Activated CD4-positive, alpha-beta T cell treated with anti-CD3 and anti-CD28 coated beads, Interleukin-2, amount 10 ng/mL, durations not matched to agents 24 days and 14 days (primary cell): ENCODE measurements at regions not wholly inside any gene's neighbourhood (a gene's known extent, or its start where the extent isn't known, plus 50 kb on each side); places are given as distances from the start of the nearest gene placed in this dataset.
A peak's percentile ranks its signal among the peaks of the same experiment; 100 is the strongest.
"Not testable (repeated sequence)": the region's sequence is repeated elsewhere in the genome, so short reads cannot be mapped to it uniquely, and the experiment has no call there.

Experiments used
- DNase-seq: peaks from one replicate; pipeline ENCODE4 v3.0.0; 2022
- H3K27ac Mint-ChIP-seq: one replicate; pipeline ENCODE4 v1.8.0; 2022; ENCODE audit warnings: mild to moderate bottlenecking, mixed read lengths
- H3K27me3 Mint-ChIP-seq: one replicate; pipeline ENCODE4 v1.8.0; 2022; ENCODE audit warnings: mixed read lengths
- H3K36me3 Mint-ChIP-seq: one replicate; pipeline ENCODE4 v1.8.0; 2022; ENCODE audit warnings: low read depth, mild to moderate bottlenecking, mixed read lengths
- H3K4me1 Mint-ChIP-seq: one replicate; pipeline ENCODE4 v1.8.0; 2021; ENCODE audit warnings: mixed read lengths
- H3K4me3 Mint-ChIP-seq: one replicate; pipeline ENCODE4 v1.8.0; 2022; ENCODE audit warnings: mild to moderate bottlenecking, moderate library complexity, mixed read lengths
- H3K9me3 Mint-ChIP-seq: one replicate; pipeline ENCODE4 v1.8.0; 2021; ENCODE audit warnings: mixed read lengths
- intact Hi-C: fragments of 100-400 bp; cut with micrococcal nuclease; formaldehyde crosslinking; loops from one replicate; pipeline ENCODE4 v1.15.1; 2023

- Mint-ChIP-seq H3K27ac (no peak overlapping the region), H3K36me3 (no peaks in the 10 kb centered on the region), H3K4me1 (no peaks in the 10 kb centered on the region), H3K4me3 (no peak overlapping the region), H3K9me3 (no peaks in the 10 kb centered on the region), H3K27me3 (no peaks in the 10 kb centered on the region)
- intact Hi-C loops, result no loop called here
- no peak for DNase-seq
These were observed 778.4 kb upstream of the AADAT start for GRCh38 chr4:170868170-170868569.

DNA sequence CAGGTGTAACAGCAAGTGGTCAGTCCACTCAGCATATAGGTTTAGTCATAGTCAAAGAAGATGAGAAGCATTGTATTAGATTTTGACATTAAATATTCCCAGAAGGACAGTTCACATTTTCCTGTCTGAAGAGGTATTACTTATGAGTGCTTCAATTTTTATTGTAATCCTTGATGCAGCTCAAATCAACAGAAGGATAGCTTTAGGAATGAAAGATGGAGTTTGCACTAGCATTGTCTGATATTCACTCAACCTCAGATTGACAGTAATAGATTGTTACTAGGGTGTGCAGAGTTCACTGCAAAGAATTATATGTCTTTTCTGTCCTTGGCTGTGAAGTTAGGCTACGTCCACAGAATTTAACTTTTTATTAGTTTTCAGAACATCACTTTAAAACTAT lies 764.3 kb upstream of the AADAT start:
- no peaks in the 10 kb centered on the region for H3K27me3 Mint-ChIP-seq
- DNase-seq, result no peak

GRCh38 chr4:170853422-170854021 lies 763.8 kb upstream of the AADAT start:
- Mint-ChIP-seq H3K36me3 (no peaks in the 10 kb centered on the region), H3K4me3 (no peak overlapping the region), H3K9me3 (no peaks in the 10 kb centered on the region), H3K4me1 (peaks cover 3% of the 10 kb centered on the region), H3K27me3 (no peaks in the 10 kb centered on the region), H3K27ac (no peak overlapping the region)
- intact Hi-C loops, result loop anchor here (5.0 kb wide), 1 partner anchor 716 kb away; no protein-coding TSS in a partner anchor
- peak; percentile 68 for DNase-seq

More for the DNA sequence above, 764.3 kb upstream of the AADAT start:
- H3K36me3 Mint-ChIP-seq, result no peaks in the 10 kb centered on the region
- H3K9me3 Mint-ChIP-seq, result no peaks in the 10 kb centered on the region
- H3K4me1 Mint-ChIP-seq, result peaks cover 3% of the 10 kb centered on the region
- intact Hi-C loops, result loop anchor here (5.0 kb wide), 1 partner anchor 717 kb away; no protein-coding TSS in a partner anchor
- H3K4me3 Mint-ChIP-seq, result no peak overlapping the region
- no peak overlapping the region for H3K27ac Mint-ChIP-seq

- Mint-ChIP-seq H3K27ac (no peak overlapping the region), H3K27me3 (no peaks in the 10 kb centered on the region), H3K4me3 (no peak overlapping the region), H3K36me3 (no peaks in the 10 kb centered on the region), H3K9me3 (no peaks in the 10 kb centered on the region), H3K4me1 (peaks cover 3% of the 10 kb centered on the region)
- no peak for DNase-seq
- intact Hi-C loops, result loop anchor here (5.0 kb wide), 1 partner anchor 713 kb away; no protein-coding TSS in a partner anchor
These were observed 760.2 kb upstream of the AADAT start for GRCh38 chr4:170849969-170850368.

GRCh38 chr4:170827562-170828274 lies 738.0 kb upstream of the AADAT start:
- no peaks in the 10 kb centered on the region for H3K9me3 Mint-ChIP-seq
- H3K4me1 Mint-ChIP-seq, result no peaks in the 10 kb centered on the region
- H3K27ac Mint-ChIP-seq, result no peak overlapping the region
- H3K36me3 Mint-ChIP-seq, result no peaks in the 10 kb centered on the region
- DNase-seq, result no peak
- no peak overlapping the region for H3K4me3 Mint-ChIP-seq
- H3K27me3 Mint-ChIP-seq, result no peaks in the 10 kb centered on the region
- intact Hi-C loops, result no loop called here

DNA sequence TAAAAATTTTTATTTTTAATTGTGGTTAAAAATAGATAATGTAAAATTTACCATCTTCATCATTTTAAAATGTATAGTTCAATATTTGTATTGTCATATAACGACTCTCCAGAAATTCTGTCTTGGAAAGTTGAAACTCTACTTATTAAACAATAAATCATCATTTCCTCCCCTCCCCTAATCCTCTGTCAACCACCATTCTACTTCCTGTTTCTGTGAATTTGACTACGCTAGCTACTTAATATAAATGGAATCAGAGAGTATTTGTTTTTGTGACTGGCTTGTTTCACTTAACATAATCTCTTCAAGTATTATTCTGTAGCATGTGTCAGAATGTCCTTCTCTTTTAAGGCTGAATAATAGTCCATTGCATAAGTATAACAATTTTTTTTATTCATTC lies 729.0 kb upstream of the AADAT start:
- H3K4me1 Mint-ChIP-seq, result no peaks in the 10 kb centered on the region
- DNase-seq, result no peak
- H3K4me3 Mint-ChIP-seq, result no peak overlapping the region
- intact Hi-C loops, result no loop called here
- no peaks in the 10 kb centered on the region for H3K36me3 Mint-ChIP-seq
- H3K27me3 Mint-ChIP-seq, result no peaks in the 10 kb centered on the region
- H3K27ac Mint-ChIP-seq, result no peak overlapping the region
- H3K9me3 Mint-ChIP-seq, result no peaks in the 10 kb centered on the region

DNA sequence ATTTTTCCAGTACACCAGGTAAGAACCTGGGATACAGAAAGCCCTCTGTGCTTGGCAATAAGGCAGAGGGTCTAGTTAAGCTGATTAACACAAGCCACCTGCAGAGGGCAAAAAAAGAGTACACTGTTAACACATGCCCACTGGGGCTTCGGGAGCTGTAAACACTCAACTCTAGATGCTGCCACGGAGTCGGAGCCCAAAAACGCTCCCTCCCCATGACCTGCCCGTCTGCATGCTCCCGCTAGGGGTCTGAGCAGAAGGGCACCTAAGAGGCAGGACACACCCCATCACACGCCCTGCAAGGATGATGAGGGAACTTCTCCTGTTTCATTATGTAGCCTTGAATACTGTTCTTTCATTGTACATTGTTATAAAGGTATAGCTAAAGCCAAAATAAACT lies 715.6 kb upstream of the AADAT start:
- no peak overlapping the region for H3K4me3 Mint-ChIP-seq
- no peaks in the 10 kb centered on the region for H3K36me3 Mint-ChIP-seq
- no peaks in the 10 kb centered on the region for H3K27me3 Mint-ChIP-seq
- H3K9me3 Mint-ChIP-seq, result no peaks in the 10 kb centered on the region
- no peaks in the 10 kb centered on the region for H3K4me1 Mint-ChIP-seq
- intact Hi-C loops, result no loop called here
- DNase-seq, result no peak
- H3K27ac Mint-ChIP-seq, result no peak overlapping the region

DNA sequence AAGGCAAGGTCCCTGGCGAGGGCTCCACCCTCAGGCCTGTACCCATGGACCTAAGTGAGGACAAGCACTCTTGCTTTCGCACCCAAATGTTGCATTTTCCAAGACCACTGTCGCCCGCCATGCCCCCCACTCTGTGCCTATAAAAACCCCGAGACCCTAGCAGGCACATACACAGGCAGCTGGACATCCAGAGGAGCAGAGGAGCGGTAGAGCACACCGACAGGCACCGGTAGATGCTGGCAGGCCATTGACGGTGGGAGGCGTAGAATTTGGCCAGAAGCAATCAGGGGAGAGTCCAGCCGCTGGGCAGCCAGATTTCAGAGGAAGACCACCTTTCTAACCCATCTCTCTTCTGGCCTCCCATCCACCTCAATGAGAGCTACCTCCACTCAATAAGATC lies 715.2 kb upstream of the AADAT start:
- Mint-ChIP-seq H3K27me3 (no peaks in the 10 kb centered on the region), H3K4me3 (no peak overlapping the region), H3K27ac (no peak overlapping the region), H3K36me3 (no peaks in the 10 kb centered on the region), H3K9me3 (no peaks in the 10 kb centered on the region), H3K4me1 (no peaks in the 10 kb centered on the region)
- DNase-seq, result no peak
- intact Hi-C loops, result no loop called here

- Mint-ChIP-seq H3K4me1 (no peaks in the 10 kb centered on the region), H3K27ac (no peak overlapping the region), H3K9me3 (no peaks in the 10 kb centered on the region), H3K27me3 (no peaks in the 10 kb centered on the region), H3K4me3 (no peak overlapping the region), H3K36me3 (no peaks in the 10 kb centered on the region)
- intact Hi-C loops, result no loop called here
- DNase-seq, result no peak
These were observed 713.7 kb upstream of the AADAT start for GRCh38 chr4:170803492-170803891.

DNA sequence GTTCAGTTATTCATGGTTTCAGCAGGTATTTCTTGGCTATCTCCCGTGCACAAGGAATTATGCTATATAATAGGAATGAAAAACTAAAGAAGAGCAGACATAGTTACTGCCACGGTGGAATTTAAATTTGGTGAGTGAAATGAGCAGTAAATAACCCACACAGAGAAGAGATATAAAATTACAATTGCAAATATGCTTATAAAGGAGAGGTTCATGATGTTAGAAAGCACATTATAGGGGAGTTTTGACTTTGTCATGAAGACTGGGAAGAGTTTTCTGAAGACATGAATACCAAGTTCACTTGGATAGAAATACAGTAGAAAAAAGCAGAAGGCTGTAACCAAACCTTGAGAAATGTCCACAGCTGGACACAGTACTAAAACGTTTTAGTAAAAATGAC lies 712.0 kb upstream of the AADAT start:
- H3K4me3 Mint-ChIP-seq, result no peak overlapping the region
- no peak for DNase-seq
- H3K4me1 Mint-ChIP-seq, result no peaks in the 10 kb centered on the region
- H3K36me3 Mint-ChIP-seq, result no peaks in the 10 kb centered on the region
- intact Hi-C loops, result no loop called here
- H3K9me3 Mint-ChIP-seq, result no peaks in the 10 kb centered on the region
- H3K27me3 Mint-ChIP-seq, result no peaks in the 10 kb centered on the region
- no peak overlapping the region for H3K27ac Mint-ChIP-seq

GRCh38 chr4:170794525-170794924 lies 704.8 kb upstream of the AADAT start:
- no peaks in the 10 kb centered on the region for H3K27me3 Mint-ChIP-seq
- no peaks in the 10 kb centered on the region for H3K36me3 Mint-ChIP-seq
- no peaks in the 10 kb centered on the region for H3K9me3 Mint-ChIP-seq
- no peak for DNase-seq
- no peaks in the 10 kb centered on the region for H3K4me1 Mint-ChIP-seq
- H3K4me3 Mint-ChIP-seq, result no peak overlapping the region
- intact Hi-C loops, result no loop called here
- H3K27ac Mint-ChIP-seq, result no peak overlapping the region

GRCh38 chr4:170788540-170789051 lies 698.8 kb upstream of the AADAT start:
- DNase-seq, H3K27ac Mint-ChIP-seq, H3K4me1 Mint-ChIP-seq, intact Hi-C loops, H3K4me3 Mint-ChIP-seq, H3K27me3 Mint-ChIP-seq, H3K36me3 Mint-ChIP-seq, H3K9me3 Mint-ChIP-seq: not testable (repeated sequence)

DNA sequence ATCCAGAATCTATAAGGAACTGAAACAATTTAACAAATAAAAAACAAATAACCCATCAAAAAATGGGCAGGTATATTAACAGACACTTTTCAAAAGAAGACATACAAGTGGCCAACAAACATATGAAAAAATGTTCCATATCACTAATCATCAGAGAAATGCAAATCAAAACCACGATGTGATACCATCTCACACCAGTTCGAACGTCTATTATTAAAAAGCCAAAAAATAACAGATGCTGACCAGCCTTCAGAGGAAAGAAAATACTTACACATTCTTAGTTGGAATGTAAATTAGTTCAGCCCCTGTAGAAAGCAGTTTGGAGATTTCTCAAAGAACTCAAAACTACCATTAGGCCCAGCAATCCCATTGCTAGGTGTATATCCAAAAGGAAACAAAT lies 687.9 kb upstream of the AADAT start:
- Mint-ChIP-seq H3K4me1 (no peaks in the 10 kb centered on the region), H3K4me3 (no peak overlapping the region), H3K27me3 (no peaks in the 10 kb centered on the region), H3K27ac (no peak overlapping the region), H3K9me3 (no peaks in the 10 kb centered on the region), H3K36me3 (no peaks in the 10 kb centered on the region)
- intact Hi-C loops, result no loop called here
- DNase-seq, result no peak

DNA sequence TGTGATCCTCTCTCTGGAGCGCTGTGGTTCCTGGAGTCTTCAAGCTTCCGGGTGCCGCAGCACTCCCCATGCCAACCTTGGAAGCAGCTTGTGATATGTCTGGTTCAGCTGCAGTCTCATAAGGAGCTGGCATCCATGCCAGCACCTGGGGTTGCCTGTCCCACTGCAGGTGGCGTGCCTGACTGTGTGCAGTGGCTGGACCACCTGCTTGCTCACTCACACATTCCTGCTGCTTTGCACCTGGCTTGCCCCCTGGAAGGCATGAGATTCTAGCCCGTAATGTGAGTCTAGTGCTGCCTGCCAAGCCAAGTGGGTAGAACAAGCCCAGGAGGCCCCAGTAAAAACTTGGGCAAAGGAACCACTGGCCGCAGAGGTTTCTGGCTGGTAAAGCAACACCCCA lies 687.2 kb upstream of the AADAT start:
- intact Hi-C loops, result no loop called here
- H3K27ac Mint-ChIP-seq, result no peak overlapping the region
- no peak for DNase-seq

More for the DNA sequence above, 687.2 kb upstream of the AADAT start:
- H3K36me3 Mint-ChIP-seq, result no peaks in the 10 kb centered on the region
- H3K27me3 Mint-ChIP-seq, result no peaks in the 10 kb centered on the region
- no peaks in the 10 kb centered on the region for H3K9me3 Mint-ChIP-seq
- no peak overlapping the region for H3K4me3 Mint-ChIP-seq
- H3K4me1 Mint-ChIP-seq, result no peaks in the 10 kb centered on the region
